Body of pancreas (tissue), 4 donors: ENCODE measurements at regions not wholly inside any gene's neighbourhood (a gene's known extent, or its start where the extent isn't known, plus 50 kb on each side); places are given as distances from the start of the nearest gene placed in this dataset.

Experiments
- ATAC-seq: fragments of 150-250 bp; one replicate; pipeline ENCODE4 v1.9.1; 2016
- DNase-seq, 4 donors: peaks; one replicate each; pipeline ENCODE4 v3.0.0-alpha.2; 2019
- H3K27ac ChIP-seq, 4 donors: fragments of 200-600 bp; sonication (generic); 1 replicate in 3 of 4; 2 replicates in 1 of 4; pipeline versions ENCODE4 v1.5.1 to v1.6.1; 2016 to 2019; ENCODE audit warnings: mild to moderate bottlenecking in 1 of 4, mixed read lengths in 1 of 4, moderate library complexity in 1 of 4
- H3K27me3 ChIP-seq, 2 donors: fragments of 200-600 bp; sonication (generic); one replicate each; pipeline ENCODE4 v1.6.0; 2016; ENCODE audit warnings: mild to moderate bottlenecking in 1 of 2
- H3K36me3 ChIP-seq, 2 donors: fragments of 200-600 bp; sonication (generic); replicated peaks in 1 of 2; 2 replicates each; pipeline ENCODE4 v1.5.1; 2016; ENCODE audit warnings: low read depth in 2 of 2; ENCODE audit not compliant: insufficient read depth in 1 of 2
- H3K4me1 ChIP-seq: fragments of 200-600 bp; sonication (generic); one replicate; pipeline ENCODE4 v1.6.0; 2016
- H3K4me3 ChIP-seq, 2 donors: fragments of 200-600 bp; sonication (generic); 1 replicate in 1 of 2; 2 replicates in 1 of 2; pipeline ENCODE4 v1.5.1; 2016 to 2019
- H3K9me3 ChIP-seq, 3 donors: fragments of 200-600 bp; sonication (generic); 1 replicate in 2 of 3; 2 replicates in 1 of 3; pipeline ENCODE4 v1.5.1; 2016
- CTCF ChIP-seq, 7 experiments: fragments of 450-650 bp in 4 of 7; fragments of 200-600 bp in 3 of 7; sonication (generic) in 3 of 7; IDR thresholded peaks; one replicate each; pipeline ENCODE4 v1.5.1; 2016 to 2019; ENCODE audit warnings: antibody characterized with exemption in 7 of 7
- POLR2A ChIP-seq, 3 donors: fragments of 450-650 bp; IDR thresholded peaks; one replicate each; pipeline ENCODE4 v1.6.1; 2016; ENCODE audit warnings: antibody characterized with exemption in 3 of 3, mild to moderate bottlenecking in 2 of 3
- WGBS, 2 donors: methylation state at CpG; one replicate each; pipeline ENCODE4 v1.1.5; 2017; 5-methylcytosine and 5-hydroxymethylcytosine counted together
- intact Hi-C: fragments of 100-400 bp; cut with DNase I; formaldehyde crosslinking; loops from one replicate; pipeline ENCODE4 v1.15.1; 2023

GRCh38 chr16:72243621-72244020 is 71.7 kb upstream of the PMFBP1 start:
- Histone ChIP-seq H3K4me1 (peaks cover 22% of the 10 kb centered on the region), H3K9me3 (no peaks in the 10 kb centered on the region), H3K27me3 (no peaks in the 10 kb centered on the region), H3K27ac (no peak overlapping the region), H3K4me3 (no peak overlapping the region), H3K36me3 (no peaks in the 10 kb centered on the region)
- intact Hi-C loops, result loop anchor here (10.0 kb wide), 1 partner anchor 221 kb away; no protein-coding TSS in a partner anchor
- no peak for DNase-seq
- no peak for TF ChIP-seq POLR2A (IDR thresholded peaks at IDR 0.05)
- TF ChIP-seq CTCF (IDR thresholded peaks at IDR 0.05), result no peak
- 74 to 75% methylated on average over 5 of the region's 5 CpGs for WGBS, 2 donors
- no peak for ATAC-seq

- H3K4me1 ChIP-seq, result peaks cover 13% of the 10 kb centered on the region
- 89 to 91% methylated on average over 4 of the region's 4 CpGs for WGBS, 2 donors
- no peak overlapping the region for H3K4me3 ChIP-seq
- intact Hi-C loops, result loop anchor here (10.0 kb wide), 1 partner anchor 222 kb away; no protein-coding TSS in a partner anchor
- no peak overlapping the region for H3K27ac ChIP-seq
- H3K27me3 ChIP-seq, result no peaks in the 10 kb centered on the region
- H3K9me3 ChIP-seq, result no peaks in the 10 kb centered on the region
- DNase-seq (no peak), ATAC-seq (no peak)
- TF ChIP-seq POLR2A (IDR thresholded peaks at IDR 0.05) (no peak), CTCF (IDR thresholded peaks at IDR 0.05) (no peak)
- H3K36me3 ChIP-seq, result no peaks in the 10 kb centered on the region
Observed at GRCh38 chr16:72242757-72243156, 70.8 kb upstream of the PMFBP1 start.

- intact Hi-C loops, result loop anchor here (10.0 kb wide), 1 partner anchor 223 kb away; no protein-coding TSS in a partner anchor
- DNase-seq (peak; percentile 35 to 54 (median 44)), ATAC-seq (peak; percentile 97)
- Histone ChIP-seq H3K27me3 (no peaks in the 10 kb centered on the region), H3K4me1 (peaks cover 5% of the 10 kb centered on the region), H3K36me3 (no peaks in the 10 kb centered on the region), H3K27ac (no peak overlapping the region), H3K4me3 (no peak overlapping the region), H3K9me3 (no peaks in the 10 kb centered on the region)
- WGBS, 2 donors, result 27 to 29% methylated on average over 7 of the region's 7 CpGs
- TF ChIP-seq CTCF (IDR thresholded peaks at IDR 0.05) (peak; percentile 51 to 86 (median 77)), POLR2A (IDR thresholded peaks at IDR 0.05) (no peak)
Observed at GRCh38 chr16:72241930-72242329, 70.0 kb upstream of the PMFBP1 start.

- DNase-seq (no peak), ATAC-seq (no peak)
- Histone ChIP-seq H3K4me3 (no peak overlapping the region), H3K4me1 (no peaks in the 10 kb centered on the region), H3K36me3 (no peaks in the 10 kb centered on the region), H3K9me3 (no peaks in the 10 kb centered on the region), H3K27me3 (no peaks in the 10 kb centered on the region), H3K27ac (no peak overlapping the region)
- intact Hi-C loops, result loop anchor here (10.0 kb wide), 1 partner anchor 224 kb away; no protein-coding TSS in a partner anchor
- TF ChIP-seq POLR2A (IDR thresholded peaks at IDR 0.05) (no peak), CTCF (IDR thresholded peaks at IDR 0.05) (no peak)
- 4 to 15% methylated on average over 1 of the region's 1 CpG for WGBS, 2 donors
Observed at GRCh38 chr16:72241008-72241407, 69.1 kb upstream of the PMFBP1 start.

- 61 to 72% methylated on average over 2 of the region's 2 CpGs for WGBS, 2 donors
Observed at GRCh38 chr16:72240466-72240865, 68.5 kb upstream of the PMFBP1 start.

More at GRCh38 chr16:72240466-72240865, 68.5 kb upstream of the PMFBP1 start:
- ATAC-seq, result no peak
- TF ChIP-seq CTCF (IDR thresholded peaks at IDR 0.05), result no peak
- no peak for TF ChIP-seq POLR2A (IDR thresholded peaks at IDR 0.05)
- Histone ChIP-seq H3K4me1 (no peaks in the 10 kb centered on the region), H3K27me3 (no peaks in the 10 kb centered on the region), H3K9me3 (no peaks in the 10 kb centered on the region), H3K36me3 (no peaks in the 10 kb centered on the region), H3K27ac (no peak overlapping the region), H3K4me3 (no peak overlapping the region)
- DNase-seq, result no peak
- intact Hi-C loops, result loop anchor here (10.0 kb wide), 1 partner anchor 224 kb away; no protein-coding TSS in a partner anchor
